SW480 (cell line): ENCODE measurements at regions not wholly inside any gene's neighbourhood (a gene's known extent, or its start where the extent isn't known, plus 50 kb on each side); places are given as distances from the start of the nearest gene placed in this dataset.
"Not testable (repeated sequence)": the region's sequence is repeated elsewhere in the genome, so short reads cannot be mapped to it uniquely, and the experiment has no call there.

Experiments used
- DNase-seq: peaks from one replicate; pipeline ENCODE4 v3.0.0-alpha.2; 2016; ENCODE audit warnings: low spot score

DNA sequence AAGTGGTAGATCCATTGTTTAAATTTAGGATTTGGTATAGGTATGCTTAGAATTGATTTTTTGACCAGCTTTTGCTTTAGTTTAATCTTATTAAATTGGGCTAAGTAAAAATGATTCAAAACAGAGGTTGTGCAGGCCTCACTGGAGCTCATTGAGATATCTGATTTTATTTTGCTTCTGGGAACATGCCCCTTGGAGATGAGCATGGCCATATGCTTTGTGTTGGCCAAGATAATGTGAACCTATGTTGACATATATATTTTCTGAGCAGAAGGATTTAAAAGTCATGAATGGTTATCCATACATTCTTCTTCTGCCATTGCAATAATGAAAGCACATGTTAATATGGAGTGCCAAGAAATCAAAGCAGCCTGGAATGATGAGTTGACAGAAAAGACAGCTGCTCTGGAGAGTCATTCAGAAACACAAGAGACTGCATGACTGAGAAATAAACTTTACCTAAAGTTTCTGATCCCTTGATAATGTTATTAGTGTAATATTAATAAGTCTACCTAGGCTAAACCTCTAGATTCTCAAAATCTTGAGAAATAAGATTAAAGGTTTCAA is 489.7 kb upstream of the GNPDA2 start:
- no peak for DNase-seq

DNA sequence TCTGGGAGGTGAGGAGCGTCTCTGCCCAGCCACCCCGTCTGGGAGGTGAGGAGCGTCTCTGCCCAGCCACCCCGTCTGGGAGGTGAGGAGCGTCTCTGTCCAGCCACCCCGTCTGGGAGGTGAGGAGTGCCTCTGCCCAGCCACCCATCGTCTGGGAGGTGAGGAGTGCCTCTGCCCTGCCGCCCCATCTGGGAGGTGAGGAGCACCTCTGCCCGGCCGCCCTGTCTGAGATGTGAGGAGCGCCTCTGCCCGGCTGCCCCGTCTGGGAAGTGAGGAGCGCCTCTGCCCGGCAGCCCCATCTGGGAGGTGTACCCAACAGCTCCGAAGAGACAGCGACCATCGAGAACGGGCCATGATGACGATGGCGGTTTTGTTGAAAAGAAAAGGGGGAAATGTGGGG is 482.1 kb upstream of the GNPDA2 start:
- not testable (repeated sequence) for DNase-seq

DNA sequence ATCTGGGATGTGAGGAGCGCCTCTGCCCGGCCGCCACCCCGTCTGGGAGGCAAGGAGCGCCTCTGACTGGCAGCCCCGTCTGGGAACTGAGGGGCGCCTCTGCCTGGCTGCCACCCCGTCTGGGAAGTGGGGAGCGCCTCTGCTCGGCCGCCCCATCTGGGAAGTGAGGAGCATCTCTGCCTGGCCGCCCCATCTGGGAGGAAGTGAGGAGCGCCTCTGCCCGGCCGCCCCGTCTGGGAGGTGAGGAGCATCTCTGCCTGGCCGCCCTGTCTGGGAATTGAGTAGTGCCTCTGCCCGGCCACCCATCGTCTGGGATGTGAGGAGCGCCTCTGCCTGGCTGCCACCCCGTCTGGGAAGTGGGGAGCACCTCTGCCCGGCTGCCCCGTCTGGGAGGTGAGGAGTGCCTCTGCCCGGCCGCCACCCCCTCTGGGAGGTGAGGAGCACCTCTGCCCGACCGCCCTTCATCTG is 481.5 kb upstream of the GNPDA2 start:
- not testable (repeated sequence) for DNase-seq

DNA sequence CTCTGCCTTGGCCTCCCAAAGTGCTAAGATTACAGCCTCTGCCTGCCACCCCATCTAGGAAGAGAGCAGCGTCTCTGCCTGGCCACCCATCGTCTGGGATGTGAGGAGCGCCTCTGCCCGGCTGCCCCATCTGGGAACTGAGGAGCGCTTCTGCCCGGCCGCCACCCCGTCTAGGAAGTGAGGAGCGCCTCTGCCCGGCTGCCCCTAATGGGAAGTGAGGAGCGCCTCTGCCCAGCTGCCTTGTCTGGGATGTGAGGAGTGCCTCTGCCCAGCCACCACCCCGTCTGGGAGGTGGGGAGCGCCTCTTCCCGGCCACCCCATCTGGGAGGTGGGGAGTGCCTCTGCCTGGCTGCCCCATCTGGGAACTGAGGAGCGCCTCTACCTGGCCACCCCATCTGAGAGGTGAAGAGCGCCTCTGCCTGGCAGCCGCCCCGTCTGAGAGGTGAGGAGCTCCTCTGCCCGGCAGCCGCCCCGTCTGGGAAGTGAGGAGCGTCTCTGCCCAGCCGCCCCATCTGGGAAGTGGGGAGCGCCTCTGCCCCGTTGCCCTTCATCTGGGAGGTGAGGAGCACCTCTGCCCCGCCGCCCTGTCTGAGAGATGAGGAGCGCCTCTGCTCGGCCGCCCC is 481.0 kb upstream of the GNPDA2 start:
- DNase-seq, result not testable (repeated sequence)

DNA sequence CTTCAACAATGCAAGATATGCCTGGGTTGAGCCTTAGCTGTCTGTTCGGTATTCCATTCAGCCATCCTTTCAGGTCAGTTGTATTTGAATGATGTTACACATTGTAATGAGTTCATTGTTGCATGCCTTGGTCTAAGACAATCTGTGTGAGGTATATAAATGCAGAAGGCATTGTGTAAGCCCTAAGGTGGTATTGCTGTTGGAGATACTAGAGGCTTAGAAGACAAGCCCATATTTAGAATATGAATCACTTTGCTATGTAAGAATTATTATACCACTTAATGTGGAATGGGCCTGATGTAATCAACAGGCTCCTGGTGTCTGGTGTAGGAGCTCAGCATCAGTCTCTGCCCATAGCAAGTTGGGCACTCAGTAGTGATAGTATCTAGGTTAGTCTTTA is 473.4 kb upstream of the GNPDA2 start:
- DNase-seq, result no peak

DNA sequence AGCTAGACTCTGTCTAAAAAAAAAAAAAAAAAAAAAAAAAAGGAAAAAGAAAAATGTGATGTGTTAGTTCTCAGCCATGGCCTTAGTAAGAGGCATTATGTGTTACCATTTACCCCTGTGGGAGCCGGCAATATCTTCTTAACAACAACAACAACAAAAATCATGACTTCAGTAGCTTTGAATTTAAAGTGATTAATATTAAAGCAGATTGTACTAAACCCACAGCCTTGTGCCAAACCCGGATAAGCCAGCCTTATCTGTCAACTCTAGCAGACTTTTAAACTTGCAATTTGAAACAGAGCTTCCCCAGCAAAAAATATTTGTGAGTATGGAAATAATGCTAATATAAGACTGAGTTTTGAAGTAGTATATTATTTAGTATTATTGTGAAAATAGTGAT is 462.1 kb upstream of the GNPDA2 start:
- no peak for DNase-seq

DNA sequence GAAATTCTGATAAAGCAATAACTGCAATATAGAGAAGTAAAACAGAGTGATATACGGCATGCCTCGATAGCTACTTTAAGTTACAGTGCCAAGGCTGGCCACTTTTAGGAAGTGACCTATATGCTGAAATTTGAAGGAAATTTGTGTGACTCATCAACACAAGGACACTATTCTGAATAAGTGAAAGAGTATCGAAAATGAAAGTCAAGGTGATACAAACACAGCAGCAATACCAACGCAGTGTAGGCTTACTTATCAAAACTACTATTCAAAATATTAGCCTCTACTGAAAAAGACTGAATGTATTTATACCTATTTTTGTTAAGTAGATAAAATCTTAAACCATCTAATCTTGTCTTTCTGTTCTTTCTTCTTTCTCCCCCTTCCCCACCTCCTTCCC is 459.9 kb upstream of the GNPDA2 start:
- DNase-seq, result no peak

DNA sequence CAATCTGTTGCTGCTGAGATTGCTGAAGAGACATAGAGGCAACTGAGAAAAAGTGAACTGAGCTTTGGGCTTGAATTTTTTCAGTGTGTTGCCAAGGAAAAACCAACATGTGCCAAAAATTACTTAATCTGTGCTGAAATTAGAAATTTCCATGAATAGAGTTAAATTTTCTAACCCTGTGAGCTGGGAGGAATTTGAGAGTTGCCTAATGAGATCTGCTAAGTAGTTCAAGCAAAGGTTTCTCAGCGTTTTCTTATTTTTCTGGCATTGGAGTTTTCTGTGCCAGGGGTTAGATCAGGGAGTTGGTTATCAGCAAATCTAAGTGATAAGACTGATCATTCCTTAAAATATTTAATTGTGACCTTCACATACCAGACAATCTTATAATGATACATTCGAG is 457.5 kb upstream of the GNPDA2 start:
- DNase-seq, result no peak

DNA sequence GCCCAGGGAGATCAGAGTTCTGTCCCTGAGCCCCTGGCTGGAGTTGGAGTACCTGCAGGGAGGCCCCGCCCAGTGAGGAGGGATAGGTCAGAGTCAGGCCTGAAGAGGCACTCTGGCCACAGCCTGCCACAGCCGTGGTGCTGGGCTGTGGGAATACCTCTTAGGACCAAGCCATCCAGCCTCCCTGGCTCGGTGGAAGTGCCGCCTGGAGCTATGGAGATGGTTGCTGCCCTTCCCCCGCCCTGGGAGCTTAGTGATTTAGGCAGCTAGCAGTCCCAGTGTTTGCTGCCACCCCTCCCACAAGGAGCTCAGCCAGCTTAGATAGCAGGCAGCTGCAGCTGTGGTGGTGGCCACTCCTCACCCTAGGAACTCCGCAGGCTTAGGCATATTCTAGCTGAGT is 446.3 kb upstream of the GNPDA2 start:
- DNase-seq, result no peak

DNA sequence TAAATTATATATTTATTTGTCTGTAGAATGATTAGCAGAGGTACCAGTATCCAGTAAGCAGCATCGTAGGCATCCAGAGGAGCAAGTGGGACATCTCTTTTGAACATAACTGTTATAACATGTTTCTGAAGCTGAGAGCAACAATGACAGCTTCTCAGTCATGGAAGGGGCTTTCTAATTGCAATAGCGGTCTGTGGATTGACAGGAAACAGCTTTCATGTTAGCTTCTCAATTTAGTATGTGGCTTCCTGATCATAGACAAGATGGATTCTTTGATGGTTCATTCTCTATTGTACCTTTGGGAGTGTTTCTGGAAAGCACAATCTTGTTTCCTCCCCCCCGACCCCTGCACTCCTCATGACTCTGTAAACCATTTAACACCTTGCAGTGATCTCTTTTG is 434.6 kb upstream of the GNPDA2 start:
- DNase-seq, result no peak

DNA sequence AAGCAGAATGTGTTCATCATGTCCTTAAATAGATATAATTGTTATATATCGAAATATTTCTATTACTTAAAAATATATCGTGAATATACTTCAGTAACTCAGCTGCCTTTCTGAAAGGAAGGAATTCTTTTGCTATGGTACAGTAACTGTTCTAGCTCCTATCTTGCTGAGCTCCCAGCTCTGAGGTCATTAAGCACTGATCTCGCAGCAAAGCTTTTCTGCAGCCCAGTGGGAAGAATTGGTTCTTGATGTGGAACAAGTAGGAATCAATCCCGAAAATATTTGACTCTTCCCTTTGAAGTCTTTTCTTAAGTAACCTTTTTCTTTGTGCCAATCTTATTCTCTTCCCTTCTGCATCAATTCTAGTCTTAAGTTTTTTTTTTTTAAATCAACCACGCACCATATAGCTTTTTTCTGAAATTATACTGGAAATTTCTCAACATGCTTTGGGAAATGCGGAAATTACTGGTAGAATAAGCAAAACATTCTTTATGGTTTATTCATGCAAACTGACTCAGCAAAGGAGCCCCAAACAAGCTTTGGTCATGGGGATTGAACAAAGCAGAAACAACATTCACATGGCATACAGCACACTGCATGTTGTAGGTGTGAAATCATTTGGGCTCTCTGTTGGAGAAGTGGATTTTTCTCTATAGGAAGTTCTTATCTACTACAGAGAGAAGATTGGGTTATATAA is 428.9 kb upstream of the GNPDA2 start:
- DNase-seq, result no peak

DNA sequence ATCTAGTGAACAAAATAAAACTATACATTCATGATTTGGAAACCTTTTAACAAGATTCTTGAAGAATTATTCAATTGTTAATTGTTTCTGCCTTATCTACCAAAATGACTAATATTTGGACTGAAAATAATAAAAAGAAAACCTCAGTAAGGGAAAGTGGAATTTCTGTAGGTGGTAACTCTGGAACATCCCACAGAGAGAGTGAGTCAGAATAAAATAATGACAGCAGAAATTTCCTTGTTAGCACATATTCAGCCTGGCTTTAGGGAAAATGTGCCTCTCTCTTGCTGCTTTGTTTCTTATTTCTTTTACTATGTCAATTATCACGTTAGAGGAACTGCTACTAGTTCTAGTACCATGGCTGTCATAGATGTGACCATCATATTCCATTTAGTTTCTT is 421.5 kb upstream of the GNPDA2 start:
- DNase-seq, result no peak

DNA sequence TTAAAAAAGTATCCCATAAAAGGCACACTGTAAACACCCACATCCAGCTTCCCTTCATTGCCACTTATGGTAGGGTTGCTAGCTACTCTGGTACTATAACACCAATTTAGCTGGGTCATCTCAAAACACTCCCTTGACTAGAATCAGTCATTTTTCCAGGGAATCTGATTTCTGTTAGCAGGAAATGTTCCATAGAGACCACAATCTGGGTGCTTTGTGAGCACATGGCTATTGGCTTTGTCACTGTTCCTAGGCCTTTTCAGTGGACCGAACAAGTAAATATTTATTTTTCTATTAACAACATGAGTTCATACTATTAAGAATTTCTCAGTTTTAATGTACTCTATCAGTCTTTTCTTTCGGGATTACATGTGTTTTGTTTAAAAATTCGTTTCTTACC is 404.7 kb upstream of the GNPDA2 start:
- DNase-seq, result no peak

DNA sequence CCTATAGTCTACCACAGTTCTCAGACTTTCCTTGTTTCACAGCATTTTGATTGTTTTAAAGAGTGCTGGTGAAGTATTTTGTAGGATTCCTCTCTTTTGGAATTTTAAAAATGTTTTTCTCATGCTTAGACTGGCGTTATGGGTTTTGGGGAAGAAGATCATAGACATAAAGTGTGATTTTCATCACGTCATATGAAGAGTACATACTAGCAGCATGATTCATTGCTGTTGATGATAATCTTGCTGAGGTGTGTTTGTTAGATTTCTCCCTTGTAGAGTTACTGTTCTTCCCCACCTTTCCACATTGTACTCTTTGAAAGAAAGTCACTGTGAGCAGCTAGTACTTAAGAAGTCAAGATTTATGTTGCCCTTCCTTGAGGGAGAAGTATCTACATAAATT is 396.1 kb upstream of the GNPDA2 start:
- no peak for DNase-seq

DNA sequence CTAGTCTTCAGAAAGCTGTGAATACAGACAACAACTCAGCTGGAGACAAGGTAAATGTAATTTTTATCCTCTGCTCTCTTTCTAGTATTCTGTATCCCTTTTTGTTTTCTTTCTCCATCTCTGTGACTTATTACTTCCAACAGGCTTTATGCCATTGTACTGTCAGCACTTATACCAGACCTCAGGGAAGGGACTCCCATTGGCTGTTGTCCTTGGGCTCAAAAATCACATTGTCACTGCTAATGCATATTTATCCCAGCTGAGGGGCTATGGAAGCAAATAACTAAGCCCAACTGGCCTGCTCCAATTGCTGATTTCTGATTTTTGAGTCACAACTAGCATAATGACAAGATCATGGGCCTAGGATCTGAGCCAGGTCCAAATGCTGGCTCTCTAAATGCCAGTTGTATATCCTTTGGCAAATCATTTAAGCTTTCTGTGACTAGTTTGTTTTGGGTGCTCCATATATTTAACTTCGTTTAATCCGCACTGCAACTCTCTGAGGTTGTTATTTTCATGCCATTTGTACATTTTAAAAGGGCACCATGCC is 395.1 kb upstream of the GNPDA2 start:
- DNase-seq, result no peak

DNA sequence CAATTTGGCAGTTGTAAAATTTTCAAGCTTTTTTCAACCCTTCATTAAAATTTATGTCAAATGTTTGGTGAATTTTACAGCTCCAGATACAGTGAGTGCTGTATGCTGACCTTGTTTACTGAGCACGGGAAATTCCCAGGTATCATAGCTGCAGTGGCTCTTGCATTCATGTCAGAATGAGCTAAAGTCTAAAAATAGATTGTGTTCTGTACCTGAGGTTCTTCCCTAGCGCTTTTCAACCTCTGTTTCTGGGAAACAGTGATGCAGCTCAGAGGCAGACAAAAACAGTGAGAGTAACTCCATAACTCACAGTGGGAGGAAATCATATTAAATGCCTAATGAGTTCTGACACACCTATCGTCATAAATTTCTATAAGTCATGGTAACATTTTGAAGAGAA is 393.8 kb upstream of the GNPDA2 start:
- no peak for DNase-seq

DNA sequence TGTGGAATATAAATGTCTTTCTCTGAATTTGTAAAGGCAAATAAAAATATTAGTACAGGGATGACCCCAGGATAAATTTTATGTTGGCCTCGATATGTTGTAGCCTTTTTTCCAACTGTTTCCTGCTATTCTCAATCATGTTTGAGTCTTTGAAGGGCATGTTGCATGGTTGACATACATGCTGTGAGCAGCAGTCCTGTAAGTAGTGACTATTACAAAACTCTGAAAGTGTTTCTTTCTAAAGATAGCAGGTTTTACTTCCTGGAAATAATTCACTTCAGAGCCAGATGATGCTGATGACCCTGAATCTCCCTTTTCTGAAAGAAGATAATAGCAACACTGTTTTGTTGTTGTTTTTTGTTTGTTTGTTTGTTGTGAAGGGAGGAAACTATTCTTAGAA is 393.0 kb upstream of the GNPDA2 start:
- DNase-seq, result no peak

DNA sequence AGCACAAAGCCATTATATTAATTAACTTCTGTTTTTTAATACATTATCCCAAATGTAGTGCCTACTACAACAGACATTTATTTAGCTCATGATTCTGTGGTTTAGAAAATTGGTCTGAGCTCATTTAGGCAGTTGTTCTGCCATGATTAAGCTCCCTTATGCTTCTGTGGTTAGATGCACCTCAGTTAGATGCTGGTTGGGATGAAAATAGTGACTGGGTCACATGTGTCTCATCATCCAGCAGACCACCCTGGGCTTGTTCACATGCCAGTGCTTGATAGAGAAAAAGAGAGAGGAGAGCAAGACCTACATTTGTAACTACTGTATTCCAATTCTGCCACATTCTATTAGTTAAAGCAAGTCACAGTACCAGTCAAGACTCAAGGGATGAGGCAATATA is 376.4 kb upstream of the GNPDA2 start:
- no peak for DNase-seq

DNA sequence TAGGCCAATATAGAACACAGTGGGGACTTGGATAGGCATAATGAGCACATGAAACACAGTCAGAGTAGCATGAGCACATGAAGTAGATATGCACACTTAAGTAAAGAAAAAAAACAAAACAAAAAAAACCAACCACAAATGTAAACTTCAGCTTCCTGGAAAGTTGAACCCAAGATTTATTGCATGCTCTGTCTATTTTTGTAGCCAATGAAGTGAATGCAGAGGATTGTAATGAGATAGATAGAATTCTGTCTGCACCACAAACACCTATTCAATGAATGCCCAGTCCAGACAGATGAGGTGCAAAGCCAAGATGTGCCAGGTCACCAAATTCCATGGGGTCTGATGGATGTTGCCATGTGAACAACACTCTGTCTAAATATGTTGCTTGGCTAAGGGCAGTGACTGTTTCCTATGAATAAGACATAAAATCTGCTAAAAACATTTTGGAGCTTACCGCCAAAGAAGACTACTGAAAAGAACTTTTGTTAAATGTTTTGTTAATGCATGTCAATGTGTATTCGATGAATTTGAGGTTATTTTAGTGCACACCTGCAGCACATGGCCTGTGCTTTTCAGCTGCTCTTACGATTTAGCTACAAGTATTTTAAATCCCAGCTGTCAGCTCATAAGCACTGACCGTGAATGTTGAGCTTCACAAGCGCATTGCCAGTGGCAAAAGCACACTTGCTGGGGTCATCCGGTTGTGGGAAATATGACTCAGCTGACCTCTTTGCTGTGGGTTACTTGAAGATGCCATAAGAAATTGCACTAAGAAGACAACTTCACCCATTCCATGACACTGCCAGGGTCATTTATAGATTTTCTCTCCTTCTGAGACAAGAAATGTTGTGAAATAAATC is 374.8 kb upstream of the GNPDA2 start:
- DNase-seq, result no peak

DNA sequence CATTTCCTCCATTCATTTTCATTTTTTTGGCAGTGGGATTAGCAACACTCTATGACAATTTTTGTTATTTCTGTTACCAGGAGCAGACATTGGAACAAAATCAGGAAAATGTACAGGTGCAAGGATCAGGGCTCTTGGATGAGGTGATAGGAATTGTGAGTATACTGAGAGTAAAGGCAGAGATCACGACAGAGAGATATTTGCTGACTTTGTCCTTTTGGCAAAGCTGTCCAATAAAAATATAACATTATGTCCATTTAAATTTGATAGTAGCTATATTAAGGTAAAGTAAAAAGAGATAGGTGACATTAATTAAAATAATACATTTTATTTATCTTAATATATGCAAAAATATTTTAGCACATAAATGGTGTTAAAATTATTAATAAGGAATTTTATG is 373.1 kb upstream of the GNPDA2 start:
- no peak for DNase-seq

DNA sequence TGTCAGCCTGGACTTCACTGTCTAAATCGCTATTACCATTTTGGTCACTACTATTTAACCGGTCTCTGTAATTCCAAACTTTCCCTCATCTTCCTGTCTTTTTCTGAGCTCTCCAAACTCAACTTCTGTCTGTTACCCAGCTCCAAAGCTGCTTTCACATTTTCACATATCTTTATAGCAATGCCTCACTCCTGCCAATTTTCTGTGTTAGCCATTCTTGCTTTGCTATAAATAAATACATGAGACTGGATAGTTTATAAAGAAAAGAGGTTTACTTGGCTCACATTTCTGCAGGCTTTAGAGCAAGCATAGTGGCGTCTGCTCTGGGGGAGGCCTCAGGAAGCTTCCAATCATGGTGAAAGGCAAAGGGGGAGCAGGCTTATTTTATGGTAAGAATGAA is 368.3 kb upstream of the GNPDA2 start:
- DNase-seq, result no peak

DNA sequence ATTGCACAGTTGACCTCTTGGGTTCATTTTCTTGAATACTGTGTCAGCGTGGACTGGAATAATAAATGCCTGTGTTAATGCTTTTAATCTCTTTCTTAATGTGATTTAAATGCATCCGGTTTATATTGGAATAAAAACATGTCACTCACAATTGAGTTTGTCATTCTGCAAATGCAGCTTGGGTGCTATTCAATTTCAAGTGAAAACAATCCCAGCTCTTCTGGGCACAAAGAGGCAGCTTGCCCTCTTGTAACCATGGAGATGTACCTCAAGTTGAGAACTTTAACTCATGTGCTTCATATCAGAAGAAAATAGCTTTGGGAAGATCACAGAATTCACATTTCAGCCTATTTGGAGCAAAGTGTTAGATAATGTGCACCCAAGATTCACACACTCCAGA is 355.7 kb upstream of the GNPDA2 start:
- DNase-seq, result no peak

DNA sequence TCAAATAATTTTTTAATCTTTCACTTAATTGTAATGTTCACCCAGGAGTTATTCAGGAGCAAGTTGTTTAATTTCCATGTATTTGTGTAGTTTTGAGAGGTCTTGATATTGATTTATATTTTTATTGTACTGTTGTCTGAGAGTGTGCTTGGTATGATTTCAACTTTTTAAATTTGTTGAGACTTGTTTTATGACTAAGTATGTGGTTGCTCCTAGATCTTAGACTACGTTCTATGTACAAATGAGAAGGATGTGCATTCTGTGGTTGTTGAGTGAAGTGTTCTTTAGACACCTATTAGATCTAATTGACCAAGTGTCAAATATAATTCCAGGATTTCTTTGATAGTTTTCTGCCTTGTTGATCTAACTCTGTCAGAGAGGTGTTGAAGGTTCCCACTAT is 353.3 kb upstream of the GNPDA2 start:
- DNase-seq, result no peak
